ENCODE measurements at regions not wholly inside any gene's neighbourhood (a gene's known extent, or its start where the extent isn't known, plus 50 kb on each side); places are given as distances from the start of the nearest gene placed in this dataset.
A peak's percentile ranks its signal among the peaks of the same experiment; 100 is the strongest.
"Not testable (repeated sequence)": the region's sequence is repeated elsewhere in the genome, so short reads cannot be mapped to it uniquely, and the experiment has no call there.

- DNase-seq = no peak
Observed at GRCh38 chr2:16039055-16039454, 98.7 kb downstream of the MYCN start.

DNA sequence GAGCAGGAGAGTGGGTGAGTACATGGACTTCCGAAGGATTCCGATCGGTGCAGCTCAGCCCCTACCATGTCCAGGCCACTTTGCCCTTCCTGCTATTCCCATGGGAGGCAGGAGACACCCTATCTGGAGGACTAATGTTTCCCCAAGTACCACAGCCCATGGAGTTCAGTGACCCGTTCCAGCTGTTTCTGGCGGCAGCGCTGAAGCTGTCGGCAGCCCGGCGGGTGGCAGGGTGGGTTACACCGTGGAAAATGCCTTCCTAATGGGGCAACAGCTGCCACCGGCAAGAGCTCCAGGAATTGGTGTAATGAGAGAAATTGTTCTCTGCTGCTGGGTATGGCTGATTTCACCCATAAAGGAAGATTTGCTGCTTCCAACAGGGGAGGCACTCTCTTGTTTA, 98.3 kb downstream of the MYCN start:
- DNase-seq = peak; percentile 8

DNA sequence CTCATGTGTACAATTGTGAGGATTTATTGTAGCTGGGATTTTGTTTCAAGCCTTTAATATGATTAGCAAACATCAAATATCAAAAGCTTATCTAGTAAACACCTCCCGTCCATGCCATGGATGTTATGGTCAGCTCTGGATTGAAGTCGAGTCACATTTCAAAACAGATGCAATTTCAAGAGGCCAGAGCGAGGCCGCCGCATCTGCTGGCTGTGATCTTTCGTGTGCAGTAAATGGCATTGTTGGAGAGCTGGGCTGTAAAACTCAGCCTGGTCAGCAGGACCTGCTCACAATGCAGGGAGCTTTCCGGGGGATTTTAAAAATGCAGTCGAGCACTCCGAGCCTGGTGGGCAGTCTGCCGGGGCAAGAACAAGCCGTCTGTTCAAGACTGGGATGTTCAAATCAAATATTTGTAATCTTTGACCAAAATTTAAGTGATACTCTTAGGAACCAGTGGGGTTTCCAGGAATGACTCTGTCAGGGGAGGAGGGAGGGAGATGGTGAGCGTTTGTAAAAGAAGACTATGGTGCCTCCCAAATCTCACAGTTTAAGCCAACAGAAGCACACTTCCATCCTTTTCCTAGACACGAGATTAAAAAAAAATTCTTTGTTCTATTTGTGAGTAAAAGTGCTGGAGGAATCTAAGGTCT, 97.6 kb downstream of the MYCN start:
- no peak for DNase-seq

DNA sequence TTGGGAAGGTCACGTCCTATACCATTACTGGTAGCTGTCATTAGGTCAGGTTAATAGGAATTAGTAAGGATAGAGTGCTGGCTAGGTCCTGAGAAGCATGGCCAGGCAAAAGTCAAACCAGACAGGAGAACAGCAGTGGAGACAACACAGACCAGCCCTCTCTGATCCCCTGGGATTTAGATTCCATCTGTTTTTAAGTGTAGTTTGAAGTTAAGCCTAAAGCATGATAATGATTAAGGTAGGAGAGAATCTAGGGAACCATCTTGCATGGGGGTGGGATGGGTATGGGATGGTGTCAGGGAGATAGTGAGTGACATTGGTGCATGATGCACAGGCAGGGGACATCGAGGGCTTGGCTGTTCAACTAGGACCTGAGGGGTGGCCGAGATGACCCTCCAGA, 96.6 kb downstream of the MYCN start:
- no peak for DNase-seq

- no peak for DNase-seq
Observed at GRCh38 chr2:16035747-16036745, 95.7 kb downstream of the MYCN start.

DNA sequence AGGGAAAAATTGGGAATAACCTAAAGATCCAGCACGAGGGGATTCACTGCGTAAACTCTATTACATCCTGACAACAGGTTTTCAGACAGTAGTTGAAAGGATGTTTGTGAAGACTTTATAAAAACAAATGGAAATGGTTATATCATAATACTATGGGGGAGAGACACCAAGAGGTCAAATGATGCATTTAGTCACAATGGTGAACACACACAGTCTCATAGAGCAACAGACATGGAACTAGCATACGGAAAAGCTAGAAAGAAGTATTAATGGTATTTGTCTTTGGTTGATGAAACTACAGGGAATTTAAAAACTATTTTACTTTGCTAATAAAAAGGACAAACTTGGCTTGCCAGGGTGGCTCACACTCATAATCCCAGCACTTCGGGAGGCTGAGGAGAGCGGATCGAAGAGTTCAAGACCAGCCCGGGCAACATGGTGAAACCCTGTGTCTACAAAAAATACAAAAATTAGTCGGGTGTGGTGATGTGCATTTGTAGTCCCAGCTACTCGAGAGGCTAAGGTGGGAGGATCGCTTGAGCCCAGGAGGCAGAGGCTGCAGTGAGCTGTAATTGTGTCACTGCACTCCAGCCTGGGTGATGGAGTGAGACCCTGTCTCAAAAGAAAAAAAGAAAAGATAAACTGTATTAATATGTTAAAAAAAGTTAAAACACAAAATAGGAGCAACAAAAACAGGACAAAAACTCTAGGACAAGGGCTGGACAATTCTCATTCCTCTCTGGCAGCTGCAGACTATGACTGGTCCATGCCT, 94.8 kb downstream of the MYCN start:
- DNase-seq = no peak

GRCh38 chr2:16034151-16034974, 94.0 kb downstream of the MYCN start:
- no peak for DNase-seq

- DNase-seq = no peak
Observed at GRCh38 chr2:16033032-16033293, 92.6 kb downstream of the MYCN start.

DNA sequence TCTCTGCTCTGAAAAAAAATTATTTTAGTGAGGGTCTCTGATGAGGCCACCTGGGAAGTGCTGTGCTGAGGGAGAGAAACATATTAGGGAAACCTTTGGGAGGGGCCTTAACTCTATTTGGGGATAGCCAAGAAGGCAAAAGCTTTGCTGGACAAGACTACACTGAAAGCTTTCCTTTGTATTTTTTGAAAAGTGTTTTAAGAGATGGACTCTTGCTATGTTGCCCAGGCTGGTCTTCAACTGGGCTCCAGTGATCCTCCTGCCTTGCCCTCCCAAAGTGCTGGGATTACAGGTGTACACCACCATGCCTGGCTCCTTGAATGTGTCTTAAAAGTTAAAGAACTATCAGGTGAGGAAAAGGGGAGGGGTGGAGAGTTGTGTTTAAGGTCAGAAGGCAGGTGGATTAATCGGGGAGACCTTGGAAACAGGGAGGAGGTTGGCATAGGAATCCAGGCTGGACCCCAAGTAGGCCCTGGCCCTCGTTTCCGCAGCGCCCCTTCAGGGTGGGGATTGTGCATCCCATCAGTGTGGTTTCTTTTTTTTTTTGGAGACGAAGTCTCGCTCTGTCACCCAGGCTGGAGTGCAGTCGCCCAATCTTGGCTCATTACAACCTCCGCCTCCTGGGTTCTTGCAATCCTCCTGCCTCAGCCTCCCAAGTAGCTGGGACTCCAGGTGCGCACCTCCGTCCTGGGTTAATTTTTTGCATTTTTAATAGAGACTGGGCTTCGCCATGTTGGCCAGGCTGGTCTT, 92.1 kb downstream of the MYCN start:
- DNase-seq = no peak

GRCh38 chr2:16031848-16032159, 91.5 kb downstream of the MYCN start:
- DNase-seq = no peak

DNA sequence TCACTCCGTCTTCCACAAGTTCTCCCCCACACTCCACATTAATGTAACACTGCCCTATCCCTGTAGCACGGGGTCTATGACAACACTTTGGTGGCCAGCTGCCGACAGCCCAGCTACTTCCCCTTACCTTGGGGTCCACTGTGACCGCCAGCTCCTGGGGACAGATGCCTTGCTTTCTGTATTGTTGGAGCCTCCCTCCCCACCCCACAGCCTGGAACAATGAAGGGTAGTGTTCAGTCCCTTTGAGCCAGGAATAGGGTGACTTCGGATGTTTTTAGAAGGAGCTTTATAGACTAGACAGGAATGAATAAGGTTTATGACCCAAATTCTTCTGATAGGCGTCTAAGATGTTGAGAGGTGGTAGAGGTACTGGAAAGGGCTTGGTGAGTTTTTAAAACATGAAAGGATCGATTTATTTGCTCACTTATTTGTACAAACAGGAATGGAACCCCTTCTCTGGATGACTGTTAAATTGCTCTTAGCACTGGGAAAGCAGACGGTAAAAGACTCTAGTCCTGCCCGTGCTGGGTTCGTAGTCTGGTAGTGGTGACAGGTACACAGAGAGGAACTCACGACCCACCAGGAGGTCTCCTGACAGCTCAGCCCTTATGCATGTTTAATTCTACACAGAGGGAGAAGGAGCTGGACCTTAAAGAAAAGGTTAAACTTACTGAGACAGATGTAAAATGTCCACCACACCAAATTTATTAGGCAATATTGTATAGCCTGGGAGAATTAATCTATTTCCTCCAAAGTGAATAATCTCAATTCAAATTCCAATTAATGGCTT, 90.9 kb downstream of the MYCN start:
- no peak for DNase-seq

DNA sequence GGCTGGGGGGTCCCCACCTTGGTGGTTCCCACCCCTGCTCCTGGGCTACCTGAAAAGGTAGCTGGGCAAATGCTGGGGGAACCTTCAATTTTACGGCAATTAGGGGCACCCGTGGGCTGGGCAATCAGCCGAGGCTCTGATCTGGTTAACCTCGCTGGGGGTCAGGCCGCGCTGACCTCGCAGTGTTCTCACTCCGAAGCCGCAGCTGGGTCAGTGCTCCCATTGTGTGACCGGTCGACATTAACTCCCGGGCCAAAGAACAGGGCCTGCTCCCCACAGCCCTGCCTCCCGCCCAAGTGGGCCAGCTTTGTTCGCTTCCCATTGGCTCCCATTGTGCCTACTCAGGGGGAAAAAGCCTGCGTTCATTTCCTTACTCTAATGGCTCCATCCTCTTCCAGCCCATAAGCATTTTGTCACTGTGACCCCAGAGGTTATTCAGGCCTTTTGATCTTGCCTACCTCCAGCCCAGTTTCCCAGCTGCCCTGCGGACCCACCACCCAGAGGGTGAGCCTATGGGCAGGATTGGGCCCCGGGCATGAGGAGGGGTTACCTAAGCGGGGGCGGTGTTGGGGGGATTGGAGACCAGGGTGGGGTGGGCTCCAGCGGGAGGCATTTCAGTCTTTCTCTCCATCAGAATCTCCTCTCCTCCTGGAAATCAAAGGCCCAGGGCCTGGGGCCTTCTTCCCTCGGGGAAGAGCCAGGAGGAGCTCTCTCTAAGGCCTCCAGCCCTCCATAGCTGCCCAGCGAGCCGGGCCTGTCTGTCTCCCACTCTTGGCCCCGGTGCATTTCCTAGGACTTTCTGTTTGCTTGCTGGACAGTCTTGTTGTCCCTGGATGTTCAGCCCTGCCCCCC, 90.1 kb downstream of the MYCN start:
- no peak for DNase-seq

GRCh38 chr2:16028644-16029043, 88.3 kb downstream of the MYCN start:
- DNase-seq = no peak

DNA sequence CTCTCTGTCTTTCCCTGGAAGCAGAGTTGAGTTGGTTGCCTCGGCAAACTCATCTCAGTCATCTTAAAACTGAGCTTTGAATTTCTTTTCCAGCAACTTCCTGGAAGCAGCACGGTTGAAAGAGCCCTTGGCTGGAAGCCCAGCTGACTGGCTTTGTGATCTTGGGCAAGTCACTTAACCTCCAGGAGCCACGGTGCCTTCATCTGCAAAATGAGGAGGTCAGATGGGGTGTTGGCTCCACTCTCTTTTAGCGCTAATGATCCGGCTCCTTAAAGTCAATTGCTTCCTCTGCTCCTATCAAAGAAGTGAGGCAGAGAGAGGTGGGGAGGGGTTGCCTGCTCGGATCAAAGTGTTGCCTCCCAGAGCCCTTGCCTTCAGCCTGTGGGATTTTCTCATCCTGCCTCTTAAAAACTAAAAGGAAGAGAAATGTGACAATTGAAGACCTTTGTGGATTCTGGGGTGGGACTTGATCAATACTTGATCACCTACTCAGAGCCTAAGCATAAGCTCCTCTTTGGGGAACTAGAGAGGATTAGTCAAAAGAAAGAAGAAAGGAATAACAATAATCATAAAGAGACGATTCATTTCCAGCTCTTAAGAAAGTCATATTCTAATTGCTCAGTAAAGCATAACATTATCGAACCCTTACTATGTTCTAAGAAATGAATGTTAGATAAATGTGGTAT, 86.6 kb downstream of the MYCN start:
- DNase-seq = no peak

GRCh38 chr2:16025876-16026640, 85.7 kb downstream of the MYCN start:
- no peak for DNase-seq

DNA sequence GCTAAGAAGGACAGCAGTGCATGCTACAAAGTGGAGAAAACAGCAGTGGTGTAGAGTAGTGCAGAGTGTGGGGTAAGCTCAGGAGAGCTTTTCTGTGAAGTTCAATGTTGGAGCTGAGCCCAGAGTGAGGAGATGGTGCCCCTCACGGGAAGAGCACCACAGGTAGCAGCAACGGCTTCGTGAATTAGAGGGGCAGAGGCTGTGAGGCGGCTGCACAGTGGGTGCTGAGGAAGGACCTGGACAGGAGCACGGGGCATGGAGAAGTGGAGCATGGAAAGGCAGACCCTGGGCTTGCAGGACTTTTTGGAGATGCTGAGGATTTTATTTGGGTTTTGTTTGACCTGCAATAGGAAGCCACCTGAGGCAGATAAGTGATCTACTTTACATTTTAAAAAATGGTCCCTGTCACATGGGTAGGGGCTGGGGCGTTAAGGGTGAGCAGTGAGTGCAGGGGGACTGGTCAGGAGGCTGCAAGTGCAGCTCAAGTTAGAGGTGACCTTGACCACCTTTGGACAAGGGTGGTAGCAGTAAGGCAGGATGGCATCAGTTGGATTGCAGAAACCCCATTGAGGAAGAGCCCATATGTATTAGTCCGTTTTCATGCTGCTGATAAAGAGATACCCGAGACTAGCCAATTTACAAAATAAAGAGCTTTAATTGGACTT, 85.0 kb downstream of the MYCN start:
- DNase-seq = no peak

GRCh38 chr2:16024628-16025027, 84.3 kb downstream of the MYCN start:
- DNase-seq = not testable (repeated sequence)

Data from NCI-H2171 treated with DMSO at 0.1 percent for 48 hours (cell line).